KMS-11 (cell line): ENCODE measurements at regions not wholly inside any gene's neighbourhood (a gene's known extent, or its start where the extent isn't known, plus 50 kb on each side); places are given as distances from the start of the nearest gene placed in this dataset.

Source experiments
- H2AFZ ChIP-seq: fragments of 200-600 bp; sonication (generic); 2 replicates; pipeline ENCODE4 v1.6.1; 2016; ENCODE audit warnings: antibody characterized with exemption, mixed run types, low read depth
- H3K27ac ChIP-seq: fragments of 200-600 bp; sonication (generic); 2 replicates; pipeline ENCODE4 v1.6.1; 2016; ENCODE audit warnings: mild to moderate bottlenecking, mixed run types
- H3K27me3 ChIP-seq: fragments of 200-600 bp; sonication (generic); 2 replicates; pipeline ENCODE4 v1.6.1; 2017; ENCODE audit warnings: mild to moderate bottlenecking, low read depth, mixed run types, moderate library complexity; ENCODE audit not compliant: insufficient read depth
- H3K36me3 ChIP-seq: fragments of 200-600 bp; sonication (generic); 2 replicates; pipeline ENCODE4 v1.6.1; 2017; ENCODE audit warnings: mild to moderate bottlenecking, mixed run types; ENCODE audit not compliant: insufficient read depth
- H3K4me1 ChIP-seq: fragments of 200-600 bp; sonication (generic); 2 replicates; pipeline ENCODE4 v1.6.1; 2016; ENCODE audit warnings: mild to moderate bottlenecking, low read depth, mixed run types; ENCODE audit not compliant: poor library complexity, severe bottlenecking
- H3K4me2 ChIP-seq: fragments of 200-600 bp; sonication (generic); 2 replicates; pipeline ENCODE4 v1.7.0; 2016; ENCODE audit warnings: mild to moderate bottlenecking, mixed run types
- H3K4me3 ChIP-seq: fragments of 200-600 bp; sonication (generic); IDR thresholded peaks from 2 replicates; pipeline ENCODE4 v1.6.1; 2017; ENCODE audit warnings: low read depth, low read length, mixed read lengths; ENCODE audit not compliant: insufficient read depth
- H3K79me2 ChIP-seq: fragments of 200-600 bp; sonication (generic); 2 replicates; pipeline ENCODE4 v1.6.1; 2016; ENCODE audit warnings: low read depth, mixed run types; ENCODE audit not compliant: insufficient read depth
- H3K9ac ChIP-seq: fragments of 200-600 bp; sonication (generic); 2 replicates; pipeline ENCODE4 v1.6.1; 2016; ENCODE audit warnings: mild to moderate bottlenecking, mixed run types
- H4K20me1 ChIP-seq: fragments of 200-600 bp; sonication (generic); 2 replicates; pipeline ENCODE4 v1.6.1; 2016; ENCODE audit warnings: mild to moderate bottlenecking, mixed run types; ENCODE audit not compliant: insufficient read depth
- CTCF ChIP-seq: fragments of 200-600 bp; sonication (generic); conservative IDR thresholded peaks from 2 replicates; pipeline ENCODE4 v1.6.1; 2017; ENCODE audit warnings: low read depth, mild to moderate bottlenecking, antibody characterized with exemption, low read length, moderate library complexity, mixed read lengths

GRCh38 chr14:53461858-53462257 lies 308.7 kb upstream of the DDHD1 start:
- H3K4me2 ChIP-seq = no peak overlapping the region
- no peaks in the 10 kb centered on the region for H3K79me2 ChIP-seq
- no peaks in the 10 kb centered on the region for H3K4me1 ChIP-seq
- H2AFZ ChIP-seq = no peak overlapping the region
- no peak overlapping the region for H3K4me3 ChIP-seq
- H3K9ac ChIP-seq = no peak overlapping the region
- H4K20me1 ChIP-seq = no peaks in the 10 kb centered on the region
- H3K36me3 ChIP-seq = no peaks in the 10 kb centered on the region
- no peaks in the 10 kb centered on the region for H3K27me3 ChIP-seq
- no peak overlapping the region for H3K27ac ChIP-seq
- no peak for TF ChIP-seq CTCF

DNA sequence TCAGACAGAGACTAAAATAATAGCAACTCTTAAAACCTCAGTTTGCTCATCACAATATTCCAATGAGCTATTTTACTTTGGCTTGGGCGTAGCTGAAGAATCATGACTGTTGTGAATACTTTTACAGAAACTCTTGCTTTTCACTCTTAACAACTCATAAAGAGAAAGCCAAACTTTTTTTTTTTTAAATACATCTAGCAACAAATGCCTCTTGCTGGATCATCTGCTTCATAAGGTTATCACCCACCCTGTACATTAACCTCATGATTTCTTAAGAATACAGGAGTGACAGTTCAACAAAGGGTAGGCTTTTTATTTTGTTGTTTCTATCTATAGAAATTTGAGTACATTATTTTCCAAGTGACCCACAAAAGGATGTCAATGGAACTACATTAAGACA lies 307.4 kb upstream of the DDHD1 start:
- H3K79me2 ChIP-seq = no peaks in the 10 kb centered on the region
- H4K20me1 ChIP-seq = no peaks in the 10 kb centered on the region
- H3K4me2 ChIP-seq = no peak overlapping the region
- no peak overlapping the region for H3K27ac ChIP-seq
- H3K36me3 ChIP-seq = no peaks in the 10 kb centered on the region
- TF ChIP-seq CTCF = no peak
- no peak overlapping the region for H3K4me3 ChIP-seq
- no peaks in the 10 kb centered on the region for H3K27me3 ChIP-seq
- H3K9ac ChIP-seq = no peak overlapping the region
- H2AFZ ChIP-seq = no peak overlapping the region
- H3K4me1 ChIP-seq = no peaks in the 10 kb centered on the region

- Histone ChIP-seq H3K4me2 (no peak overlapping the region), H3K79me2 (no peaks in the 10 kb centered on the region), H3K9ac (no peak overlapping the region), H3K27me3 (no peaks in the 10 kb centered on the region), H3K4me3 (no peak overlapping the region), H4K20me1 (no peaks in the 10 kb centered on the region), H3K4me1 (no peaks in the 10 kb centered on the region), H3K27ac (no peak overlapping the region), H3K36me3 (no peaks in the 10 kb centered on the region), H2AFZ (no peak overlapping the region)
- no peak for TF ChIP-seq CTCF
Observed at GRCh38 chr14:53458368-53458814, 305.3 kb upstream of the DDHD1 start.

DNA sequence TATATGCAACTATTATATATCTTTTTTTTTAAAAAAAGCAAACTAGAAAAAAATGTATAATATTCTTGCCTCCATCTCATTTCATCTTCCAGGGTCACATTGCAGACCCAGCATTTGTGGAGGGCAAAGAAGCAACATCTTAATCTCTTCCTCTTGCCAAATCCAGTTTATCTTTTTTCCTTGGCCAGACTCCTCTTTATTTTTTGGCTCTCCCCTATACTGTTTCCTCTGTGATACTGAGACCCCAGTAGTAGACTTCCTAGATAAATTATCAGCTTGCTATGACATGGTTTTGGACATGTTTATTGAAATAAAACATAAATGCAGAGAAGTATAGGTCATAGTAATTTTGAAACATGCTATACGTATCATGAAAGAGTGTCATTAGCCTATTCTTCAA lies 303.8 kb upstream of the DDHD1 start:
- no peaks in the 10 kb centered on the region for H4K20me1 ChIP-seq
- H3K4me1 ChIP-seq = no peaks in the 10 kb centered on the region
- H3K27me3 ChIP-seq = no peaks in the 10 kb centered on the region
- no peak overlapping the region for H3K4me2 ChIP-seq
- H3K27ac ChIP-seq = no peak overlapping the region
- H3K4me3 ChIP-seq = no peak overlapping the region
- TF ChIP-seq CTCF = no peak
- no peaks in the 10 kb centered on the region for H3K36me3 ChIP-seq
- H2AFZ ChIP-seq = no peak overlapping the region
- no peak overlapping the region for H3K9ac ChIP-seq
- H3K79me2 ChIP-seq = no peaks in the 10 kb centered on the region
